Vagina (tissue), 2 donors: ENCODE measurements at regions not wholly inside any gene's neighbourhood (a gene's known extent, or its start where the extent isn't known, plus 50 kb on each side); places are given as distances from the start of the nearest gene placed in this dataset.

Source experiments
- CTCF ChIP-seq, 3 experiments: fragments of 450-650 bp in 2 of 3; fragments of 200-600 bp in 1 of 3; sonication (generic) in 1 of 3; IDR thresholded peaks; one replicate each; pipeline ENCODE4 v1.5.1; 2017 to 2019; ENCODE audit warnings: antibody characterized with exemption in 3 of 3, mild to moderate bottlenecking in 2 of 3, moderate library complexity in 2 of 3
- POLR2AphosphoS5 ChIP-seq, 2 donors: sonication (generic); formaldehyde crosslinking; IDR thresholded peaks; one replicate each; pipeline ENCODE4 v1.9.0; 2017; ENCODE audit warnings: antibody characterized with exemption in 2 of 2, mild to moderate bottlenecking in 2 of 2, low read depth in 1 of 2; ENCODE audit not compliant: insufficient read depth in 1 of 2

GRCh38 chr13:110822669-110822945 lies 92.3 kb downstream of the ANKRD10 start:
- TF ChIP-seq CTCF (IDR thresholded peaks at IDR 0.05) (no peak), POLR2AphosphoS5 (IDR thresholded peaks at IDR 0.05; ENCODE audit: insufficient read depth in 1 of 2, low read depth in 1 of 2) (no peak)
